IPS-18a (cell line): ENCODE measurements at regions not wholly inside any gene's neighbourhood (a gene's known extent, or its start where the extent isn't known, plus 50 kb on each side); places are given as distances from the start of the nearest gene placed in this dataset.

Source experiments
- H3K27ac ChIP-seq: one replicate; pipeline ENCODE4 v1.5.1; 2013; ENCODE audit warnings: low read length
- H3K27me3 ChIP-seq: one replicate; pipeline ENCODE4 v1.6.1; 2013; ENCODE audit warnings: mild to moderate bottlenecking, low read length; ENCODE audit not compliant: control insufficient read depth, insufficient read depth
- H3K36me3 ChIP-seq: one replicate; pipeline ENCODE4 v1.6.1; 2013; ENCODE audit warnings: low read depth, low read length; ENCODE audit not compliant: control insufficient read depth
- H3K4me1 ChIP-seq: one replicate; pipeline ENCODE4 v1.6.1; 2013; ENCODE audit warnings: low read depth, low read length; ENCODE audit not compliant: control insufficient read depth
- H3K4me3 ChIP-seq: one replicate; pipeline ENCODE4 v1.5.1; 2013; ENCODE audit warnings: low read length
- H3K9ac ChIP-seq: one replicate; pipeline ENCODE4 v1.6.1; 2013; ENCODE audit warnings: mild to moderate bottlenecking, low read length, moderate library complexity
- H3K9me3 ChIP-seq: one replicate; pipeline ENCODE4 v1.6.1; 2013; ENCODE audit warnings: low read depth, low read length; ENCODE audit not compliant: control insufficient read depth

- Histone ChIP-seq H3K9me3 (no peaks in the 10 kb centered on the region), H3K27ac (no peak overlapping the region), H3K36me3 (no peaks in the 10 kb centered on the region), H3K4me3 (no peak overlapping the region), H3K9ac (no peak overlapping the region), H3K27me3 (no peaks in the 10 kb centered on the region), H3K4me1 (no peaks in the 10 kb centered on the region)
Measured at GRCh38 chr11:24060125-24060524, 436.7 kb upstream of the LUZP2 start.

- Histone ChIP-seq H3K9ac (no peak overlapping the region), H3K27me3 (no peaks in the 10 kb centered on the region), H3K36me3 (no peaks in the 10 kb centered on the region), H3K27ac (no peak overlapping the region), H3K9me3 (no peaks in the 10 kb centered on the region), H3K4me3 (no peak overlapping the region), H3K4me1 (no peaks in the 10 kb centered on the region)
Measured at GRCh38 chr11:24064309-24064903, 432.4 kb upstream of the LUZP2 start.

GRCh38 chr11:24068197-24068596 is 428.7 kb upstream of the LUZP2 start:
- H3K9ac ChIP-seq = no peak overlapping the region
- H3K36me3 ChIP-seq = no peaks in the 10 kb centered on the region
- no peak overlapping the region for H3K27ac ChIP-seq
- H3K4me1 ChIP-seq = peaks cover 5% of the 10 kb centered on the region
- no peaks in the 10 kb centered on the region for H3K9me3 ChIP-seq
- H3K27me3 ChIP-seq = no peaks in the 10 kb centered on the region
- no peak overlapping the region for H3K4me3 ChIP-seq

- no peaks in the 10 kb centered on the region for H3K36me3 ChIP-seq
- H3K27me3 ChIP-seq = no peaks in the 10 kb centered on the region
- no peak overlapping the region for H3K4me3 ChIP-seq
- H3K9ac ChIP-seq = no peak overlapping the region
- H3K4me1 ChIP-seq = peaks cover 5% of the 10 kb centered on the region
- H3K27ac ChIP-seq = no peak overlapping the region
- H3K9me3 ChIP-seq = no peaks in the 10 kb centered on the region
Measured at GRCh38 chr11:24070435-24070834, 426.4 kb upstream of the LUZP2 start.

GRCh38 chr11:24078018-24078417 is 418.8 kb upstream of the LUZP2 start:
- no peaks in the 10 kb centered on the region for H3K27me3 ChIP-seq
- no peak overlapping the region for H3K9ac ChIP-seq
- H3K36me3 ChIP-seq = no peaks in the 10 kb centered on the region
- no peaks in the 10 kb centered on the region for H3K9me3 ChIP-seq
- H3K27ac ChIP-seq = no peak overlapping the region
- H3K4me3 ChIP-seq = no peak overlapping the region
- no peaks in the 10 kb centered on the region for H3K4me1 ChIP-seq

- H3K27me3 ChIP-seq = no peaks in the 10 kb centered on the region
- H3K27ac ChIP-seq = no peak overlapping the region
- H3K4me3 ChIP-seq = no peak overlapping the region
- H3K36me3 ChIP-seq = no peaks in the 10 kb centered on the region
- H3K4me1 ChIP-seq = no peaks in the 10 kb centered on the region
- H3K9me3 ChIP-seq = no peaks in the 10 kb centered on the region
- no peak overlapping the region for H3K9ac ChIP-seq
Measured at GRCh38 chr11:24082241-24082640, 414.6 kb upstream of the LUZP2 start.

GRCh38 chr11:24082860-24083259 is 414.0 kb upstream of the LUZP2 start:
- no peak overlapping the region for H3K9ac ChIP-seq

GRCh38 chr11:24084956-24085355 is 411.9 kb upstream of the LUZP2 start:
- Histone ChIP-seq H3K4me1 (no peaks in the 10 kb centered on the region), H3K27me3 (no peaks in the 10 kb centered on the region), H3K9me3 (no peaks in the 10 kb centered on the region), H3K9ac (no peak overlapping the region), H3K4me3 (no peak overlapping the region), H3K36me3 (no peaks in the 10 kb centered on the region), H3K27ac (no peak overlapping the region)

More at GRCh38 chr11:24082860-24083259, 414.0 kb upstream of the LUZP2 start:
- Histone ChIP-seq H3K4me1 (no peaks in the 10 kb centered on the region), H3K27me3 (no peaks in the 10 kb centered on the region), H3K9me3 (no peaks in the 10 kb centered on the region), H3K27ac (no peak overlapping the region), H3K36me3 (no peaks in the 10 kb centered on the region), H3K4me3 (no peak overlapping the region)

- Histone ChIP-seq H3K4me3 (no peak overlapping the region), H3K27ac (no peak overlapping the region), H3K36me3 (no peaks in the 10 kb centered on the region), H3K9ac (no peak overlapping the region), H3K4me1 (no peaks in the 10 kb centered on the region), H3K27me3 (no peaks in the 10 kb centered on the region), H3K9me3 (no peaks in the 10 kb centered on the region)
Measured at GRCh38 chr11:24086921-24087320, 409.9 kb upstream of the LUZP2 start.

- Histone ChIP-seq H3K9me3 (no peaks in the 10 kb centered on the region), H3K4me3 (no peak overlapping the region), H3K4me1 (no peaks in the 10 kb centered on the region), H3K27me3 (no peaks in the 10 kb centered on the region), H3K36me3 (no peaks in the 10 kb centered on the region), H3K9ac (no peak overlapping the region), H3K27ac (no peak overlapping the region)
Measured at GRCh38 chr11:24091594-24091993, 405.3 kb upstream of the LUZP2 start.

GRCh38 chr11:24093375-24093774 is 403.5 kb upstream of the LUZP2 start:
- Histone ChIP-seq H3K36me3 (no peaks in the 10 kb centered on the region), H3K9me3 (no peaks in the 10 kb centered on the region), H3K27ac (no peak overlapping the region), H3K4me3 (no peak overlapping the region), H3K27me3 (no peaks in the 10 kb centered on the region), H3K4me1 (no peaks in the 10 kb centered on the region), H3K9ac (no peak overlapping the region)

- no peak overlapping the region for H3K4me3 ChIP-seq
- no peaks in the 10 kb centered on the region for H3K36me3 ChIP-seq
- H3K9ac ChIP-seq = no peak overlapping the region
- H3K27ac ChIP-seq = no peak overlapping the region
- H3K9me3 ChIP-seq = peaks cover 14% of the 10 kb centered on the region
- no peaks in the 10 kb centered on the region for H3K27me3 ChIP-seq
- no peaks in the 10 kb centered on the region for H3K4me1 ChIP-seq
Measured at GRCh38 chr11:24108609-24109008, 388.2 kb upstream of the LUZP2 start.
